ENCODE measurements at regions not wholly inside any gene's neighbourhood (a gene's known extent, or its start where the extent isn't known, plus 50 kb on each side); places are given as distances from the start of the nearest gene placed in this dataset.

DNA sequence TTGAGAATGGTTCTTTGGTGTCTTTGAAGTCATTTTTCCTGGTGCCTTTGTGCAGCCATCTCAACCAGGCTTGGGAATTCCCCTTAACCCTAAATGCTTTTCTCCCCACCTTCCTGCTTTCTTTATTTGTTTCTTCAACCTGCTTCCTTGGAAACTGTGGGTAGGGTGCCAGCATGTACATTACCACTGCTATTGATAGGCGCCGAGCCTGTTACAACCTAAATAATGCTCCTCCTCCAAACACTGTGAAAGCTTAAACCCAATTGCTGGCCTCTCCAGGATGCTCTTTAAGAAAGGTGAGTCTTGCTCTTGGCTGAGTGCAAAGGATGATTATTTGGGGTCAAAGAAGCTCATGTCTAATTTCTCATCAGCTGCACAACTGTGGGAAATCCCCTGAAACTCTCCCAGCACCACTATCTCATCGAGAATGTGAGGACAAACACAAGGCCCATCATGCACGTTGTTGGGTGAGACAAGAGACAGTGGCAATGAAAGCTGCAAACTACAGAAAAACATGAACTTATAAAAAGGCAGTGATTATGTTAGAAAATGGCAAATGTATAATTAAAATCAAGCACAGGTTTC lies 285.5 kb upstream of the IGFBP3 start:
- no peaks in the 10 kb centered on the region for H3K36me3 ChIP-seq (ENCODE audit: insufficient read depth, low read length)
- no peaks in the 10 kb centered on the region for H3K9me3 ChIP-seq (ENCODE audit: low read length)
- no peaks in the 10 kb centered on the region for H3K4me1 ChIP-seq (ENCODE audit: insufficient read depth, low read length)
- H3K27me3 ChIP-seq (ENCODE audit: insufficient read depth, low read length) = no peaks in the 10 kb centered on the region
- no peak overlapping the region for H3K4me3 ChIP-seq (ENCODE audit: low read length)
- H2AFZ ChIP-seq (ENCODE audit: low read depth, low read length) = no peak overlapping the region

DNA sequence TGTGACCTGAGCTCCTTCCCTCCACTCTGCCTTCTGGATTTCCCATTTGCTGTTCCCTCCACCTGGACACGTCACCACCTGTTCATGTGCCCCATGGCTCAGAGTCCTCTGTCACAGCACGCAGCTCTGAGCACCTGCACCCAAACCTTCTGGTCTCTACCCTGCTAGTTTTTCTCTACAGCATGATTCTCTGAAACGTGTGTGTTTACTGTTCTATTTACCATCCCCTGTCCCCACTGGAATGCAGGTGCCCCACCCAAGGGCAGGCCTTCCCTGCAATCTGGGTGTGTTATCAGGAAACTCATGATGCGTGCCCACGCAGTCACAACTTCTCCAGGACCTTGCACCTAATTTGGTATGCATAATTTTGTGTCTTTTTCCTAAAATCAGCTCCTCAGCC lies 284.4 kb upstream of the IGFBP3 start:
- Histone ChIP-seq H3K27me3 (ENCODE audit: insufficient read depth, low read length) (no peaks in the 10 kb centered on the region), H3K36me3 (ENCODE audit: insufficient read depth, low read length) (no peaks in the 10 kb centered on the region), H2AFZ (ENCODE audit: low read depth, low read length) (no peak overlapping the region), H3K4me3 (ENCODE audit: low read length) (no peak overlapping the region), H3K4me1 (ENCODE audit: insufficient read depth, low read length) (no peaks in the 10 kb centered on the region), H3K9me3 (ENCODE audit: low read length) (no peaks in the 10 kb centered on the region)

DNA sequence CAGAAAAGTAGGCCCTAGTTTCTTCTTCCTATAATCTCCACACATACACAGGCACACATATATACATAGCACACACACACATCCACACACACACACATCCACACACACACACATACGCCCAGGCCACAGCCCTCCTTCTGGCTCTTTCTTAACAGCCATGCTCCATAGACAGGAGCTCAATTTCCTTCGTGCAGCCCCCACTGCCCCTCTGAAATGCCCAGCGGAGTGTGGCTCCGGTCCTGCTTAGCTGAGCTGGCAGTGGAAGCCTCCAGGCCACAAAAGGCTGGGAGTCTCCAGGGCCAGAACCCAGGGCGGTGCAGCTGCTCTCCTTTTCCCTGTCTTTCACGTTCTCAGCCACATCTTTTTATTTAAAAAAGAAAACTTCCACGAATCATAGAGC lies 282.9 kb upstream of the IGFBP3 start:
- Histone ChIP-seq H3K27me3 (ENCODE audit: insufficient read depth, low read length) (no peaks in the 10 kb centered on the region), H3K9me3 (ENCODE audit: low read length) (no peaks in the 10 kb centered on the region), H3K4me3 (ENCODE audit: low read length) (no peak overlapping the region), H3K36me3 (ENCODE audit: insufficient read depth, low read length) (no peaks in the 10 kb centered on the region), H3K4me1 (ENCODE audit: insufficient read depth, low read length) (no peaks in the 10 kb centered on the region), H2AFZ (ENCODE audit: low read depth, low read length) (no peak overlapping the region)

DNA sequence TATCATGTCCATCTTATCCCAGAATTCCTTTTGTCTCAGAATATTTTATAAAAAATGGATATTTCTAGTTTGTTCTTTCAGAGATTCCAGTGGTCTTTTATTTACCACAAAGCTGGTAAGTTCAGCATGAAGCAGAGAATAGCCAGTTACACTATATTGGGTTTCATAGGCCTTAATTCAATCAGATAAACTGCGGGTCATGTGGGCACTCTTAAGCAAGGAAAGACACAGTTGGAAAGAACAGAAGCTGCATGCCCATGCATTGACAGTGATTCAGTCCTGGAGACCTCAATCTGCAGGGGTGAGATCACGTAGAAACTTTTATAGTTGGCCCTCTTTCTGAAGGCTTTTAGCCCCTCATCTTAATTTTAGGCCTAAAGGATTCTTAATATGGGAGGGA lies 281.3 kb upstream of the IGFBP3 start:
- no peak overlapping the region for H3K4me3 ChIP-seq (ENCODE audit: low read length)
- H2AFZ ChIP-seq (ENCODE audit: low read depth, low read length) = no peak overlapping the region
- no peaks in the 10 kb centered on the region for H3K27me3 ChIP-seq (ENCODE audit: insufficient read depth, low read length)
- H3K36me3 ChIP-seq (ENCODE audit: insufficient read depth, low read length) = no peaks in the 10 kb centered on the region
- H3K4me1 ChIP-seq (ENCODE audit: insufficient read depth, low read length) = peaks cover 8% of the 10 kb centered on the region
- no peaks in the 10 kb centered on the region for H3K9me3 ChIP-seq (ENCODE audit: low read length)

DNA sequence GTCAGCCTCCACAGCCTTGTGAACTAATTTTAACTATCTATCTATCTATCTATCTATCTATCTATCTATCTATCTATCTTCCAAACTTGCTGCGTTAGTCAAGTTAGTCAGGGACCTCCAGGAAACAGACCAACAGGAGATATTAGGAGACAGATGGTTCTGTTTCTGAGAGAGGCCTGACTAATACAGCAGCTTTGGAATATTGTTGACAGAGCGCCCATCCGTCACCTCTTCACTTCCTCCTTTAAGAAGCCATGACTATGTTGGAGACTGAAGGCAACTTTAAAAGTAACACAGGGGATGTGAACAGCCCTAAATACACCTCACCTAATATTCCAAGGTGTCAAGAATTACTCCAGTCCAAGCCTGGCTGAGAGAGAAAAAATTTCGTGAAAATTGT lies 280.9 kb upstream of the IGFBP3 start:
- no peaks in the 10 kb centered on the region for H3K9me3 ChIP-seq (ENCODE audit: low read length)
- no peak overlapping the region for H2AFZ ChIP-seq (ENCODE audit: low read depth, low read length)
- peaks cover 12% of the 10 kb centered on the region for H3K4me1 ChIP-seq (ENCODE audit: insufficient read depth, low read length)
- no peak overlapping the region for H3K4me3 ChIP-seq (ENCODE audit: low read length)
- H3K36me3 ChIP-seq (ENCODE audit: insufficient read depth, low read length) = no peaks in the 10 kb centered on the region
- H3K27me3 ChIP-seq (ENCODE audit: insufficient read depth, low read length) = no peaks in the 10 kb centered on the region

DNA sequence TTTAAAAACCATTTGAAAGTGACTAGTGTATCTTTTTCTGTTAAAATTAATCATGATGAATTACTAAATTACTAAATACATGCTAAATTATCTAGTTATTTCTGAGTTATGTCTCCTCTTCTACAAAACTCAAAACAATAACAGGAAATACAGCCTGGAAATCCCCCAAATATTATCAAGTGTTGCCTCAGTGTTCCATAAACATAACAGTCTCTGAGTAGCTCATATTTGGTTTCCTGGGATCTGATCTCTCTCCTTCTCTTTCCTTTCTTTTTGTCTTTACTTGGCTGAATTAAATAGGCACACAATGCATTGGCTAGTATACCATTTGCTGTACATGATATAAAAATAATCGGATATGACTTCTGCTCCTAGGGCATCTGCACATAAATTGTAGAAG lies 277.6 kb upstream of the IGFBP3 start:
- Histone ChIP-seq H3K27me3 (ENCODE audit: insufficient read depth, low read length) (no peaks in the 10 kb centered on the region), H3K9me3 (ENCODE audit: low read length) (no peaks in the 10 kb centered on the region), H3K4me3 (ENCODE audit: low read length) (no peak overlapping the region), H2AFZ (ENCODE audit: low read depth, low read length) (no peak overlapping the region), H3K36me3 (ENCODE audit: insufficient read depth, low read length) (no peaks in the 10 kb centered on the region), H3K4me1 (ENCODE audit: insufficient read depth, low read length) (peaks cover 12% of the 10 kb centered on the region)

DNA sequence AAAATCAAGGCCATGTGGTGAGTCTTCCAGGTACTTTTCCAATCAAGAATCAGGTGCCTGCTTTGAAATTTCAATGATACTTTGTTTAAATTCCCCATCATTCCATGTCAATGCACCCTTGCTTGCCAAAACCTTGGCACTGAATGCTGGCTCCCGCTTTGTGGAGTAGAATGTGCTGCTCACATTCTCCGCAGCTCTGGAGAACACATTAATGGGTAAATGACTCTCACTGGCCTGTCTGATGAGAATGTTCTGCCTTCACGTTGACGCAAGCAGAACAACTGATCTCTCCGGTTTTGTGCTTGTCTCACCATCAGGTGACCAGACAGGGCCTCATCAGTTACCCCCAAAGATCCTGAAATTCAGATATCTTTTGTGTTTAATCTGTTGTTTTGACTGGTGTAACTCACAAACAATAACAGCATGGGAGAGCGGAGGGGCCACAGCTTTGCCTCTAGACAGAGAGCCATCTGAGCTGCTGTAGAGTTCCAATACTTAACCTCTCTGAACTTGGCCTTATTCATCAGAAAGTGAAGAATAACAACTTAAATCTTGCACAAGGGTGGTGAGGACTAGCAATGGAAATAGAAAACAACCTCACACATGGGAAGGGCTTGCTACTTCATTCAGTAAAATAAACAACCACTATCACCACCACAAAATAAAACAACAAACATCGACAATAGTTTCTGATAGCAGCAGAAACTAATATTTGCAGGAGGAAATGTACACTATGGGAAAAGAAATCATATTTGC lies 276.9 kb upstream of the IGFBP3 start:
- H3K4me1 ChIP-seq (ENCODE audit: insufficient read depth, low read length) = peaks cover 12% of the 10 kb centered on the region
- H3K4me3 ChIP-seq (ENCODE audit: low read length) = no peak overlapping the region
- no peaks in the 10 kb centered on the region for H3K27me3 ChIP-seq (ENCODE audit: insufficient read depth, low read length)

DNA sequence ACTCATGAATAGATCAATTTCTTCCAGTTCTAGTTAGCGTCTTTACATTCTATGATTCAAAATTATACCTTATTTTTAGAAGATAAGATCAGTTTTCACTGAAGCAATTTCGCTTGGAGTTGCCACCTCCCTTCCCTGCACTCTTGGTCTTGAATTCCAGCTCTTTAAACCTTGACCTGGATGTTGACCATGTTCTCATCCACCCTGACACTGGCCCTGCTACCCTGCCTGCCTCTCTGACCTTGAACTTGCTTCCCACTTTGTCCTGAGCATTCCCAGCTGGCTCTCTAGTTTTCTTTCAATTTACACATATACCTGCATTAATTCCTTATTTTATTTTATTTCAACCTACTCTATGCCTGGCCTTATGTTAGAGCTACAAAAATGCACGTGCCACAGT lies 274.9 kb upstream of the IGFBP3 start:
- H3K27me3 ChIP-seq (ENCODE audit: insufficient read depth, low read length) = no peaks in the 10 kb centered on the region
- no peak overlapping the region for H3K4me3 ChIP-seq (ENCODE audit: low read length)
- no peaks in the 10 kb centered on the region for H3K36me3 ChIP-seq (ENCODE audit: insufficient read depth, low read length)
- peaks cover 12% of the 10 kb centered on the region for H3K4me1 ChIP-seq (ENCODE audit: insufficient read depth, low read length)
- no peak overlapping the region for H2AFZ ChIP-seq (ENCODE audit: low read depth, low read length)
- H3K9me3 ChIP-seq (ENCODE audit: low read length) = no peaks in the 10 kb centered on the region

More for the DNA sequence above, 276.9 kb upstream of the IGFBP3 start:
- Histone ChIP-seq H2AFZ (ENCODE audit: low read depth, low read length) (no peak overlapping the region), H3K9me3 (ENCODE audit: low read length) (no peaks in the 10 kb centered on the region), H3K36me3 (ENCODE audit: insufficient read depth, low read length) (no peaks in the 10 kb centered on the region)

DNA sequence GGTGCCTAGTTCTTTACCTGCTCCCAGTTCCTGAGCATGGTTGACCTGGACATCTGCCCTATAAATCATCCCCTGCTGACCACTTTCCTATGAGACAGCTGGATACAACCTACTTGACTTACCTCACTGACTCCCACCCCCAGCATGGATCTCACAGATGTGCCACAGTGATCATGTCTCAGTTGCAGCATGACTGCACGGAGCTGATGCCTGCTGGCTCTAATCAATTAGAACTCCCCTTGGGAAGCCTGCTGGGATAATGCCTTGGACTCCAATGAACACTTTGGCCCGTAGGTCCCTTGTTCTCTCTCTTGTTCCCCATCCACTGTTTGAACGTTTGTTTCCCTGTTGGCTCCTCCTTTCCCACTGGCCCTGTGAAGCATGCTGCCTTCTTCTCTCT lies 271.2 kb upstream of the IGFBP3 start:
- Histone ChIP-seq H3K9me3 (ENCODE audit: low read length) (no peaks in the 10 kb centered on the region), H2AFZ (ENCODE audit: low read depth, low read length) (no peak overlapping the region), H3K4me3 (ENCODE audit: low read length) (no peak overlapping the region), H3K27me3 (ENCODE audit: insufficient read depth, low read length) (no peaks in the 10 kb centered on the region), H3K36me3 (ENCODE audit: insufficient read depth, low read length) (no peaks in the 10 kb centered on the region), H3K4me1 (ENCODE audit: insufficient read depth, low read length) (peaks cover 3% of the 10 kb centered on the region)

DNA sequence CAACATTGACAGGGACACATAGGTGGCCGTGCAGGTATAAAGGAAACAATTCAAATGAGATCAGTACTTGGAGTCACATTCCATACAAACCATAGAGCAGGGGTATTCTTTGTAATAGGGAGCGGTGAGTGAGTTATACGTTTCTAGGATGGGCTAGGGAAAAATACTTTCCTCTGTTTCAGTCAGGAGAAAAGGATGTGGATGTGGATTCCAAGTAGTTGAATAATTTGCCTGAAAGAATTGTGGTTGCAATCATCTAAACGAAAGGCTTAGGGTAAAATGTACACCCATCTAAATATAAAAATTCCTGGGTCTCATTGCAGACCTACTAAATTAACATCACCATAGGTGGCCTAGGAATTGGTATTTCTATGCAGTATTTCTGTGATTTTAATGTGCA lies 270.7 kb upstream of the IGFBP3 start:
- no peak overlapping the region for H3K4me3 ChIP-seq (ENCODE audit: low read length)
- no peaks in the 10 kb centered on the region for H3K9me3 ChIP-seq (ENCODE audit: low read length)
- no peaks in the 10 kb centered on the region for H3K36me3 ChIP-seq (ENCODE audit: insufficient read depth, low read length)
- H3K4me1 ChIP-seq (ENCODE audit: insufficient read depth, low read length) = no peaks in the 10 kb centered on the region
- H3K27me3 ChIP-seq (ENCODE audit: insufficient read depth, low read length) = no peaks in the 10 kb centered on the region
- no peak overlapping the region for H2AFZ ChIP-seq (ENCODE audit: low read depth, low read length)

DNA sequence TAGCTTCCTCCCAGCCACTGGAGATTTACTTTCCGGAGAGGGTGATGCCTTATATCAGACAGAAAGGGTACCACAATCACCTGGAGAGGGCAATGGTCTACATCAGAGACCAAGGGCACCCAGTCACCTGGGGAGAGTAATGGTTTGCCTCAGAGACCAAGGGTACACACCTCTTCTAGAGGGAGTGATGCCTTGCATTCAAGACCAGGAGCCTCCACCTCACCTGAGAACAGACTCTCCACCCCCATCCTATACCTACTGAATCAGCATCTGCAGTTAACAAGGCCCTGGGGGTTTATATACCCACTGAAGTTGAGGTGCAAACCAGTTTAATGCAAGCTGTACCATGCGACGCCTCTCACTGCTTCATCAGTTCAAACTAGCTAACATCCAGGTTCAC lies 270.2 kb upstream of the IGFBP3 start:
- no peak overlapping the region for H2AFZ ChIP-seq (ENCODE audit: low read depth, low read length)
- no peaks in the 10 kb centered on the region for H3K9me3 ChIP-seq (ENCODE audit: low read length)
- no peaks in the 10 kb centered on the region for H3K36me3 ChIP-seq (ENCODE audit: insufficient read depth, low read length)
- no peaks in the 10 kb centered on the region for H3K4me1 ChIP-seq (ENCODE audit: insufficient read depth, low read length)
- H3K4me3 ChIP-seq (ENCODE audit: low read length) = no peak overlapping the region
- no peaks in the 10 kb centered on the region for H3K27me3 ChIP-seq (ENCODE audit: insufficient read depth, low read length)

DNA sequence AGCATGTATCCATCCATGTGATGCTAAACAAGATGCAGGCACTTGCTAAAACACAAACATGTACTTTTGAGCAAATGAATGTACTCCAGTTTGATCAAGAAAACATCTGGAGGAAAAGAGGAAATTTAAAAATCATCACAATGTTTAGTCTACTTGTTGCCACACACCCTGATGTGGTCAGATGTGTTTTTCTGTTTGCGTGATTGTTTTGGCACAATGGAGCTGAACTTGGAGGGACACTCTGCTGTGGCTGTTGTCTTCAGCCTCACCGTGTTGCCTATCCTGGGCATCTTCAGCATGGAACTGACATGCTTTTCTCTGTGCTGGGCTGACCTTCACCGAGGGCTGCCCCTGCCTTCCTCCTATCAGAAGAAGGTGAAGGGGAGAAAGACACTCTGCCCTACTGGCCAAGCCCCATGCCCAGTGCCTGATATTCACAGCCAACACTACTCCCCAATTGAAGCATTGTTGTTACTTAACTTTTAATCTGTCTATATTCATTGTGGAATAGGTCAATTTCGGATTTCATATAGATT lies 268.3 kb upstream of the IGFBP3 start:
- Histone ChIP-seq H3K4me3 (ENCODE audit: low read length) (no peak overlapping the region), H3K36me3 (ENCODE audit: insufficient read depth, low read length) (no peaks in the 10 kb centered on the region), H2AFZ (ENCODE audit: low read depth, low read length) (no peak overlapping the region), H3K27me3 (ENCODE audit: insufficient read depth, low read length) (no peaks in the 10 kb centered on the region), H3K4me1 (ENCODE audit: insufficient read depth, low read length) (no peaks in the 10 kb centered on the region), H3K9me3 (ENCODE audit: low read length) (no peaks in the 10 kb centered on the region)

DNA sequence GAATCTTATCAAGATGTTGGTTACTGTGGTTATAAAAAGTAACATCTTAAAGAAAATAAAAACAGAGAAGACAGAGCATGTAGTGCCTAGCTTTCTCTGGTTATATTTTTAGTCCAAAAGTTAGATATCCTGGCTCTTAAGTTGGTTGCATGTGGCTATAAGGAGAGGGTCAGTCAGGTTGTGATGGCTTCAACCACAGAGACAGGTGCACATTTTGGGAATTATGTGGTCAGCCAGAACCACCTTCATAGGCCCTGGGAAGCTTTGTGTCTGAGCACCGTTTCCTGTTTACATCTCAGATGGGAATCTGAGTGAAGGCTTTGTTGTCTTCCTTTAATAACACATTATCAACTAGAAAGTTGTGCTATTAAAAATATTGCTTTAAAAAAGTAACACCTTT lies 265.1 kb upstream of the IGFBP3 start:
- Histone ChIP-seq H3K4me1 (ENCODE audit: insufficient read depth, low read length) (no peaks in the 10 kb centered on the region), H3K9me3 (ENCODE audit: low read length) (no peaks in the 10 kb centered on the region), H2AFZ (ENCODE audit: low read depth, low read length) (no peak overlapping the region), H3K27me3 (ENCODE audit: insufficient read depth, low read length) (no peaks in the 10 kb centered on the region), H3K36me3 (ENCODE audit: insufficient read depth, low read length) (no peaks in the 10 kb centered on the region), H3K4me3 (ENCODE audit: low read length) (no peak overlapping the region)

Measured in neuron (in vitro differentiated cells).